ENCODE measurements at regions not wholly inside any gene's neighbourhood (a gene's known extent, or its start where the extent isn't known, plus 50 kb on each side); places are given as distances from the start of the nearest gene placed in this dataset.

- WGBS = 84% methylated on average over 38 of the region's 41 CpGs
- H3K27ac ChIP-seq = no peak overlapping the region
- H3K4me1 ChIP-seq (replicated peaks) = no peaks in the 10 kb centered on the region
- H3K9me3 ChIP-seq = no peaks in the 10 kb centered on the region
- H3K27me3 ChIP-seq (replicated peaks; ENCODE audit: insufficient read depth) = no peaks in the 10 kb centered on the region
- no peak for DNase-seq (ENCODE audit: low spot score)
- intact Hi-C loops (cut with DNase I) = no loop called here
- H3K4me3 ChIP-seq = no peak overlapping the region
- no peak for TF ChIP-seq CTCF (IDR thresholded peaks at IDR 0.05)
- no peak for TF ChIP-seq POLR2AphosphoS5 (IDR thresholded peaks at IDR 0.05)
- no peak for TF ChIP-seq POLR2A (IDR thresholded peaks at IDR 0.05)
- H3K36me3 ChIP-seq = no peaks in the 10 kb centered on the region
Observed at GRCh38 chr13:89883893-89884448, 1463.5 kb upstream of the MIR17HG start.

- intact Hi-C loops (cut with DNase I) = no loop called here
- no peak overlapping the region for H3K4me3 ChIP-seq
- DNase-seq (ENCODE audit: low spot score) = no peak
- TF ChIP-seq POLR2AphosphoS5 (IDR thresholded peaks at IDR 0.05) (no peak), POLR2A (IDR thresholded peaks at IDR 0.05) (no peak), CTCF (IDR thresholded peaks at IDR 0.05) (no peak)
- no peaks in the 10 kb centered on the region for H3K27me3 ChIP-seq (replicated peaks; ENCODE audit: insufficient read depth)
- H3K27ac ChIP-seq = no peak overlapping the region
- no peaks in the 10 kb centered on the region for H3K4me1 ChIP-seq (replicated peaks)
- no peaks in the 10 kb centered on the region for H3K36me3 ChIP-seq
- no peaks in the 10 kb centered on the region for H3K9me3 ChIP-seq
Observed at GRCh38 chr13:89890806-89891205, 1456.7 kb upstream of the MIR17HG start.

GRCh38 chr13:89891416-89891815 lies 1456.1 kb upstream of the MIR17HG start:
- no peaks in the 10 kb centered on the region for H3K9me3 ChIP-seq
- no peak overlapping the region for H3K27ac ChIP-seq
- intact Hi-C loops (cut with DNase I) = no loop called here
- H3K4me1 ChIP-seq (replicated peaks) = no peaks in the 10 kb centered on the region
- H3K27me3 ChIP-seq (replicated peaks; ENCODE audit: insufficient read depth) = no peaks in the 10 kb centered on the region
- no peak for DNase-seq (ENCODE audit: low spot score)
- TF ChIP-seq POLR2A (IDR thresholded peaks at IDR 0.05) (no peak), CTCF (IDR thresholded peaks at IDR 0.05) (no peak), POLR2AphosphoS5 (IDR thresholded peaks at IDR 0.05) (no peak)
- 44% methylated on average over 2 of the region's 2 CpGs for WGBS
- H3K36me3 ChIP-seq = no peaks in the 10 kb centered on the region
- H3K4me3 ChIP-seq = no peak overlapping the region

- no peaks in the 10 kb centered on the region for H3K27me3 ChIP-seq (replicated peaks; ENCODE audit: insufficient read depth)
- 81% methylated on average over 1 of the region's 1 CpG for WGBS
- TF ChIP-seq POLR2A (IDR thresholded peaks at IDR 0.05) (no peak), CTCF (IDR thresholded peaks at IDR 0.05) (no peak), POLR2AphosphoS5 (IDR thresholded peaks at IDR 0.05) (no peak)
- no peaks in the 10 kb centered on the region for H3K4me1 ChIP-seq (replicated peaks)
- intact Hi-C loops (cut with DNase I) = no loop called here
- no peak overlapping the region for H3K27ac ChIP-seq
- DNase-seq (ENCODE audit: low spot score) = no peak
- no peaks in the 10 kb centered on the region for H3K9me3 ChIP-seq
- H3K36me3 ChIP-seq = no peaks in the 10 kb centered on the region
- H3K4me3 ChIP-seq = no peak overlapping the region
Observed at GRCh38 chr13:89897681-89898080, 1449.8 kb upstream of the MIR17HG start.

GRCh38 chr13:89899302-89900103 lies 1448.0 kb upstream of the MIR17HG start:
- no peak for DNase-seq (ENCODE audit: low spot score)
- H3K27me3 ChIP-seq (replicated peaks; ENCODE audit: insufficient read depth) = no peaks in the 10 kb centered on the region
- no peaks in the 10 kb centered on the region for H3K4me1 ChIP-seq (replicated peaks)
- TF ChIP-seq CTCF (IDR thresholded peaks at IDR 0.05) = no peak
- TF ChIP-seq POLR2AphosphoS5 (IDR thresholded peaks at IDR 0.05) = no peak
- no peak for TF ChIP-seq POLR2A (IDR thresholded peaks at IDR 0.05)
- no peaks in the 10 kb centered on the region for H3K36me3 ChIP-seq
- H3K27ac ChIP-seq = no peak overlapping the region
- intact Hi-C loops (cut with DNase I) = no loop called here
- no peaks in the 10 kb centered on the region for H3K9me3 ChIP-seq
- 55% methylated on average over 5 of the region's 5 CpGs for WGBS
- no peak overlapping the region for H3K4me3 ChIP-seq

Measured in prostate gland (tissue), 2 donors.